H9 (cell line): ENCODE measurements at regions not wholly inside any gene's neighbourhood (a gene's known extent, or its start where the extent isn't known, plus 50 kb on each side); places are given as distances from the start of the nearest gene placed in this dataset.
A peak's percentile ranks its signal among the peaks of the same experiment; 100 is the strongest.

Source experiments
- DNase-seq: peaks from one replicate; pipeline ENCODE4 v3.0.0-alpha.2; 2017
- H2AFZ ChIP-seq: one replicate; pipeline ENCODE4 v1.6.1; 2013; ENCODE audit warnings: mild to moderate bottlenecking, low read length, control low read depth, moderate library complexity
- H2AK5ac ChIP-seq: 2 replicates; pipeline ENCODE4 v1.6.1; 2013; ENCODE audit warnings: low read length, control low read depth, mixed read lengths; ENCODE audit not compliant: insufficient read length
- H2BK120ac ChIP-seq: one replicate; pipeline ENCODE4 v1.6.1; 2013; ENCODE audit warnings: low read depth, mild to moderate bottlenecking, low read length, control low read depth, inconsistent platforms; ENCODE audit not compliant: poor library complexity, severe bottlenecking
- H2BK12ac ChIP-seq: 2 replicates; pipeline ENCODE4 v1.6.1; 2013; ENCODE audit warnings: low read length, control low read depth, mixed read lengths, low read depth; ENCODE audit not compliant: insufficient read length
- H2BK15ac ChIP-seq: 2 replicates; pipeline ENCODE4 v1.6.1; 2013; ENCODE audit warnings: low read depth, low read length, control low read depth
- H2BK20ac ChIP-seq: one replicate; pipeline ENCODE4 v1.6.1; 2013; ENCODE audit warnings: low read depth, mild to moderate bottlenecking, low read length, control low read depth, inconsistent platforms; ENCODE audit not compliant: poor library complexity, severe bottlenecking
- H2BK5ac ChIP-seq: 2 replicates; pipeline ENCODE4 v1.6.1; 2013; ENCODE audit warnings: low read length, control low read depth, mixed read lengths; ENCODE audit not compliant: insufficient read length
- H3K14ac ChIP-seq: 2 replicates; pipeline ENCODE4 v1.6.1; 2013; ENCODE audit warnings: low read length, control low read depth; ENCODE audit not compliant: insufficient read depth
- H3K18ac ChIP-seq: 2 replicates; pipeline ENCODE4 v1.6.1; 2013; ENCODE audit warnings: low read depth, mild to moderate bottlenecking, mixed read lengths, low read length, control low read depth; ENCODE audit not compliant: insufficient read length
- H3K23ac ChIP-seq: 2 replicates; pipeline ENCODE4 v1.6.1; 2013; ENCODE audit warnings: low read length, control low read depth, mixed read lengths, low read depth; ENCODE audit not compliant: insufficient read length
- H3K23me2 ChIP-seq: 2 replicates; pipeline ENCODE4 v1.6.1; 2013; ENCODE audit warnings: low read depth, mild to moderate bottlenecking, mixed read lengths, low read length, control low read depth; ENCODE audit not compliant: insufficient read length, poor library complexity, severe bottlenecking
- H3K27ac ChIP-seq: 2 replicates; pipeline ENCODE4 v1.5.1; 2013; ENCODE audit warnings: low read length, control low read depth, mixed read lengths, low read depth; ENCODE audit not compliant: insufficient read length
- H3K27me3 ChIP-seq: 2 replicates; pipeline ENCODE4 v1.6.1; 2013; ENCODE audit warnings: low read length, control low read depth, inconsistent platforms; ENCODE audit not compliant: insufficient read depth
- H3K4ac ChIP-seq: 2 replicates; pipeline ENCODE4 v1.6.1; 2013; ENCODE audit warnings: low read depth, mild to moderate bottlenecking, control low read depth, inconsistent platforms, low read length, moderate library complexity
- H3K4me1 ChIP-seq: 2 replicates; pipeline ENCODE4 v1.6.1; 2013; ENCODE audit warnings: low read length, control low read depth, inconsistent platforms; ENCODE audit not compliant: insufficient read depth
- H3K4me2 ChIP-seq: 2 replicates; pipeline ENCODE4 v1.6.1; 2013; ENCODE audit warnings: low read length, control low read depth, mixed read lengths; ENCODE audit not compliant: insufficient read length, insufficient read depth
- H3K56ac ChIP-seq: 2 replicates; pipeline ENCODE4 v1.6.1; 2013; ENCODE audit warnings: low read depth, mild to moderate bottlenecking, mixed read lengths, low read length, control low read depth; ENCODE audit not compliant: insufficient read length
- H3K79me1 ChIP-seq: 2 replicates; pipeline ENCODE4 v1.6.1; 2013; ENCODE audit warnings: low read depth, mild to moderate bottlenecking, moderate library complexity, low read length, control low read depth, inconsistent platforms; ENCODE audit not compliant: insufficient read depth, poor library complexity, severe bottlenecking
- H3K79me2 ChIP-seq: 2 replicates; pipeline ENCODE4 v1.6.1; 2013; ENCODE audit warnings: low read length, control low read depth, inconsistent platforms; ENCODE audit not compliant: insufficient read depth
- H3K9ac ChIP-seq: 2 replicates; pipeline ENCODE4 v1.6.1; 2013; ENCODE audit warnings: low read length, control low read depth, mixed read lengths; ENCODE audit not compliant: insufficient read length; ENCODE audit errors: extremely low read depth
- H3K9me3 ChIP-seq: one replicate; pipeline ENCODE4 v1.6.1; 2013; ENCODE audit warnings: low read depth, low read length, inconsistent platforms; ENCODE audit not compliant: control insufficient read depth
- H3T11ph ChIP-seq: one replicate; pipeline ENCODE4 v1.6.1; 2013; ENCODE audit warnings: mild to moderate bottlenecking, low read length, control low read depth, inconsistent platforms
- H4K20me1 ChIP-seq: one replicate; pipeline ENCODE4 v1.6.1; 2013; ENCODE audit not compliant: control insufficient read depth, insufficient read length, insufficient read depth
- H4K5ac ChIP-seq: 2 replicates; pipeline ENCODE4 v1.6.1; 2013; ENCODE audit warnings: low read depth, mild to moderate bottlenecking, mixed read lengths, low read length, control low read depth; ENCODE audit not compliant: insufficient read length
- H4K8ac ChIP-seq: replicated peaks from 2 replicates; pipeline ENCODE4 v1.6.1; 2013; ENCODE audit warnings: low read length, control low read depth, mixed read lengths, low read depth; ENCODE audit not compliant: insufficient read length
- H4K91ac ChIP-seq: 2 replicates; pipeline ENCODE4 v1.6.1; 2013; ENCODE audit warnings: low read depth, mild to moderate bottlenecking, moderate library complexity, mixed read lengths, low read length, control low read depth; ENCODE audit not compliant: insufficient read length
- H3K27ac Mint-ChIP-seq, 3 experiments: 2 replicates in 2 of 3; 3 replicates in 1 of 3; pipeline ENCODE4 v1.8.0; 2020 to 2021; ENCODE audit warnings: mixed read lengths in 3 of 3, mild to moderate bottlenecking in 1 of 3, moderate library complexity in 1 of 3
- H3K27me3 Mint-ChIP-seq: 2 replicates; pipeline ENCODE4 v1.8.0; 2021; ENCODE audit warnings: low read depth, mild to moderate bottlenecking, moderate library complexity, mixed read lengths
- H3K36me3 Mint-ChIP-seq, 3 experiments: 2 replicates in 2 of 3; 3 replicates in 1 of 3; pipeline ENCODE4 v1.8.0; 2020 to 2021; ENCODE audit warnings: low read depth in 3 of 3, mixed read lengths in 3 of 3; ENCODE audit not compliant: insufficient read depth in 1 of 3
- H3K4me1 Mint-ChIP-seq, 2 experiments: 2 replicates each; pipeline ENCODE4 v1.8.0; 2020; ENCODE audit warnings: mixed read lengths in 2 of 2
- H3K4me3 Mint-ChIP-seq, 2 experiments: 2 replicates in 1 of 2; 3 replicates in 1 of 2; pipeline ENCODE4 v1.8.0; 2020 to 2021; ENCODE audit warnings: mild to moderate bottlenecking in 2 of 2, mixed read lengths in 2 of 2, moderate library complexity in 1 of 2
- H3K9me3 Mint-ChIP-seq, 2 experiments: 2 replicates in 1 of 2; 3 replicates in 1 of 2; pipeline ENCODE4 v1.8.0; 2020; ENCODE audit warnings: mild to moderate bottlenecking in 2 of 2, mixed read lengths in 2 of 2, moderate library complexity in 1 of 2
- TF ChIP-seq, protein P1 (sequence below): fragments of 200-600 bp; sonication (generic); conservative IDR thresholded peaks from 3 replicates; pipeline ENCODE4 v1.8.0; 2021; ENCODE audit warnings: antibody characterized with exemption, mild to moderate bottlenecking

DNA sequence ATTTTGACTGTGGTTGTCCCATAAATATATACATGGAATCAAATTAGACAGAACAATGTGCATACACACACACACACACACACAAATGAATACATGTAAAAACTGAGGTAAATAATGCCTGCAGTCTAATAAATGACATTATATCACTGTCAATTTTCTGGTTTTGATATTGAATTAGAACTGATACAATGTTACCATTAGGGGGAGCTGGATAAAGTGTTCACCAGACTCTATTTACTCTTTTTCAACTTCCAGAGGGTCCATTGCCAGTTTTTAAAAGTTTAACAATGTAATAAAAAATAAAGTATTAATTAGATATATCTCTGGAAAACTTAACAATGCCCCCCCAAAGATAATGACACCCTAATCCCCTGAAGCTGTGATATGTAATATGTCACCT, 1666.8 kb upstream of the TMEFF2 start:
- Mint-ChIP-seq H3K4me3 (no peak overlapping the region), H3K4me1 (no peaks in the 10 kb centered on the region), H3K9me3 (no peaks in the 10 kb centered on the region; a peak in 1 of 5 replicates), H3K36me3 (no peaks in the 10 kb centered on the region), H3K27me3 (no peaks in the 10 kb centered on the region), H3K27ac (no peak overlapping the region)
- Histone ChIP-seq H3K27me3 (no peaks in the 10 kb centered on the region), H3K4me2 (no peak overlapping the region), H3K56ac (no peak overlapping the region), H3K23ac (no peak overlapping the region), H2BK20ac (no peak overlapping the region), H2BK15ac (no peak overlapping the region), H3K4me1 (no peaks in the 10 kb centered on the region), H3K4ac (no peak overlapping the region), H4K5ac (no peak overlapping the region), H3K23me2 (no peaks in the 10 kb centered on the region), H3K9ac (no peak overlapping the region), H3K14ac (no peak overlapping the region), H2AFZ (no peak overlapping the region), H3K18ac (no peak overlapping the region), H3K27ac (no peak overlapping the region), H2AK5ac (no peak overlapping the region), H4K20me1 (no peaks in the 10 kb centered on the region), H4K8ac (no peak overlapping the region), H3K79me1 (no peaks in the 10 kb centered on the region), H3K9me3 (no peaks in the 10 kb centered on the region), H4K91ac (no peak overlapping the region), H3T11ph (no peak overlapping the region), H2BK120ac (no peak overlapping the region), H3K79me2 (no peaks in the 10 kb centered on the region; the same call in 1 of the 2 replicates), H2BK5ac (no peak overlapping the region), H2BK12ac (no peak overlapping the region)
- TF ChIP-seq, protein P1, sequence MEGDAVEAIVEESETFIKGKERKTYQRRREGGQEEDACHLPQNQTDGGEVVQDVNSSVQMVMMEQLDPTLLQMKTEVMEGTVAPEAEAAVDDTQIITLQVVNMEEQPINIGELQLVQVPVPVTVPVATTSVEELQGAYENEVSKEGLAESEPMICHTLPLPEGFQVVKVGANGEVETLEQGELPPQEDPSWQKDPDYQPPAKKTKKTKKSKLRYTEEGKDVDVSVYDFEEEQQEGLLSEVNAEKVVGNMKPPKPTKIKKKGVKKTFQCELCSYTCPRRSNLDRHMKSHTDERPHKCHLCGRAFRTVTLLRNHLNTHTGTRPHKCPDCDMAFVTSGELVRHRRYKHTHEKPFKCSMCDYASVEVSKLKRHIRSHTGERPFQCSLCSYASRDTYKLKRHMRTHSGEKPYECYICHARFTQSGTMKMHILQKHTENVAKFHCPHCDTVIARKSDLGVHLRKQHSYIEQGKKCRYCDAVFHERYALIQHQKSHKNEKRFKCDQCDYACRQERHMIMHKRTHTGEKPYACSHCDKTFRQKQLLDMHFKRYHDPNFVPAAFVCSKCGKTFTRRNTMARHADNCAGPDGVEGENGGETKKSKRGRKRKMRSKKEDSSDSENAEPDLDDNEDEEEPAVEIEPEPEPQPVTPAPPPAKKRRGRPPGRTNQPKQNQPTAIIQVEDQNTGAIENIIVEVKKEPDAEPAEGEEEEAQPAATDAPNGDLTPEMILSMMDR: peak; percentile 48; the same call in 2 of the 3 replicates
- no peak for DNase-seq
